HG03095 (cell line): ENCODE measurements at regions not wholly inside any gene's neighbourhood (a gene's known extent, or its start where the extent isn't known, plus 50 kb on each side); places are given as distances from the start of the nearest gene placed in this dataset.
"Not testable (repeated sequence)": the region's sequence is repeated elsewhere in the genome, so short reads cannot be mapped to it uniquely, and the experiment has no call there.

Experiments
- ATAC-seq: cut with Tn5 transposase; IDR thresholded peaks from one replicate; pipeline ENCODE4 v1.9.1; 2021; ENCODE audit warnings: moderate library complexity; ENCODE audit not compliant: unreplicated experiment

GRCh38 chr11:26839911-26840698 is 118.2 kb upstream of the SLC5A12 start:
- no peak for ATAC-seq

- no peak for ATAC-seq
These were observed 120.1 kb upstream of the SLC5A12 start for GRCh38 chr11:26841818-26842473.

GRCh38 chr11:26842478-26843282 is 120.8 kb upstream of the SLC5A12 start:
- no peak for ATAC-seq

- no peak for ATAC-seq
These were observed 121.7 kb upstream of the SLC5A12 start for GRCh38 chr11:26843539-26843938.

GRCh38 chr11:26844963-26845362 is 123.1 kb upstream of the SLC5A12 start:
- ATAC-seq: no peak

GRCh38 chr11:26846227-26846626 is 124.4 kb upstream of the SLC5A12 start:
- no peak for ATAC-seq

GRCh38 chr11:26847459-26847858 is 125.6 kb upstream of the SLC5A12 start:
- no peak for ATAC-seq

GRCh38 chr11:26847977-26848376 is 126.1 kb upstream of the SLC5A12 start:
- ATAC-seq: no peak

- no peak for ATAC-seq
These were observed 127.2 kb upstream of the SLC5A12 start for GRCh38 chr11:26849036-26849435.

GRCh38 chr11:26851291-26851690 is 129.4 kb upstream of the SLC5A12 start:
- ATAC-seq: no peak

- no peak for ATAC-seq
These were observed 129.8 kb upstream of the SLC5A12 start for GRCh38 chr11:26851696-26852095.

- ATAC-seq: no peak
These were observed 135.8 kb upstream of the FIBIN start for GRCh38 chr11:26858098-26858497.

- no peak for ATAC-seq
These were observed 134.5 kb upstream of the FIBIN start for GRCh38 chr11:26859416-26859815.

GRCh38 chr11:26860091-26860780 is 133.7 kb upstream of the FIBIN start:
- no peak for ATAC-seq

- no peak for ATAC-seq
These were observed 133.0 kb upstream of the FIBIN start for GRCh38 chr11:26860895-26861294.

- ATAC-seq: no peak
These were observed 131.1 kb upstream of the FIBIN start for GRCh38 chr11:26862801-26863200.

- ATAC-seq: no peak
These were observed 128.2 kb upstream of the FIBIN start for GRCh38 chr11:26865703-26866102.

GRCh38 chr11:26867286-26867685 is 126.6 kb upstream of the FIBIN start:
- ATAC-seq: no peak

GRCh38 chr11:26878959-26879581 is 114.8 kb upstream of the FIBIN start:
- no peak for ATAC-seq

- ATAC-seq: not testable (repeated sequence)
These were observed 111.5 kb upstream of the FIBIN start for GRCh38 chr11:26882363-26882880.
